ENCODE measurements at regions not wholly inside any gene's neighbourhood (a gene's known extent, or its start where the extent isn't known, plus 50 kb on each side); places are given as distances from the start of the nearest gene placed in this dataset.

- POLR2A ChIA-PET, result no interaction called here
- no peaks in the 10 kb centered on the region for H3K27me3 ChIP-seq (ENCODE audit: control insufficient read depth in 1 of 2, insufficient read depth in 2 of 2, low read length in 2 of 2)
- peaks cover 0 to 8% of the 10 kb centered on the region in 2 experiments for H3K9me3 ChIP-seq (ENCODE audit: control insufficient read depth in 1 of 2, insufficient read depth in 1 of 2, low read length in 2 of 2)
- Mint-ChIP-seq H3K36me3 (ENCODE audit: low read depth) (no peaks in the 10 kb centered on the region), H3K9me3 (peaks cover 5% of the 10 kb centered on the region), H3K27ac (no peak overlapping the region), H3K4me1 (ENCODE audit: low read depth) (no peaks in the 10 kb centered on the region), H3K4me3 (no peak overlapping the region), H3K27me3 (no peaks in the 10 kb centered on the region)
- no peak for TF ChIP-seq CTCF (IDR thresholded peaks at IDR 0.05)
- no peaks in the 10 kb centered on the region for H3K36me3 ChIP-seq (ENCODE audit: insufficient read depth, low read length)
- no peak overlapping the region for H3K27ac ChIP-seq (ENCODE audit: low read depth in 1 of 2, low read length in 2 of 2)
- no peak for ATAC-seq (ENCODE audit: poor library complexity)
- no peaks in the 10 kb centered on the region for H3K4me1 ChIP-seq (ENCODE audit: insufficient read depth, low read length)
- intact Hi-C loops (cut with DNase I, micrococcal nuclease), result no loop called here
- CTCF ChIA-PET, result no interaction called here
- no peak overlapping the region for H3K4me3 ChIP-seq (ENCODE audit: low read length)
- no peak for DNase-seq
These were observed 260.1 kb upstream of the SPAG17 start for GRCh38 chr1:118445156-118445555.

GRCh38 chr1:118442214-118442613 lies 257.2 kb upstream of the SPAG17 start:
- POLR2A ChIA-PET, result no interaction called here
- Mint-ChIP-seq H3K9me3 (peaks cover 4% of the 10 kb centered on the region), H3K4me1 (ENCODE audit: low read depth) (no peaks in the 10 kb centered on the region), H3K4me3 (no peak overlapping the region), H3K27ac (no peak overlapping the region), H3K27me3 (no peaks in the 10 kb centered on the region), H3K36me3 (ENCODE audit: low read depth) (no peaks in the 10 kb centered on the region)
- no peak overlapping the region for H3K4me3 ChIP-seq (ENCODE audit: low read length)
- no peaks in the 10 kb centered on the region for H3K36me3 ChIP-seq (ENCODE audit: insufficient read depth, low read length)
- no peaks in the 10 kb centered on the region for H3K4me1 ChIP-seq (ENCODE audit: insufficient read depth, low read length)
- CTCF ChIA-PET, result no interaction called here
- no peak for TF ChIP-seq CTCF (IDR thresholded peaks at IDR 0.05)
- peaks cover 0 to 4% of the 10 kb centered on the region in 2 experiments for H3K9me3 ChIP-seq (ENCODE audit: control insufficient read depth in 1 of 2, insufficient read depth in 1 of 2, low read length in 2 of 2)
- H3K27me3 ChIP-seq (ENCODE audit: control insufficient read depth in 1 of 2, insufficient read depth in 2 of 2, low read length in 2 of 2), result no peaks in the 10 kb centered on the region
- no peak overlapping the region for H3K27ac ChIP-seq (ENCODE audit: low read depth in 1 of 2, low read length in 2 of 2)
- intact Hi-C loops (cut with DNase I, micrococcal nuclease), result no loop called here
- no peak for ATAC-seq (ENCODE audit: poor library complexity)
- no peak for DNase-seq

- H3K9me3 Mint-ChIP-seq, result peaks cover 4% of the 10 kb centered on the region
- H3K4me1 Mint-ChIP-seq (ENCODE audit: low read depth), result no peaks in the 10 kb centered on the region
- Histone ChIP-seq H3K4me3 (ENCODE audit: low read length) (no peak overlapping the region), H3K9me3 (ENCODE audit: control insufficient read depth in 1 of 2, insufficient read depth in 1 of 2, low read length in 2 of 2) (peaks cover 0 to 4% of the 10 kb centered on the region in 2 experiments), H3K36me3 (ENCODE audit: insufficient read depth, low read length) (no peaks in the 10 kb centered on the region), H3K27ac (ENCODE audit: low read depth in 1 of 2, low read length in 2 of 2) (no peak overlapping the region), H3K4me1 (ENCODE audit: insufficient read depth, low read length) (no peaks in the 10 kb centered on the region), H3K27me3 (ENCODE audit: control insufficient read depth in 1 of 2, insufficient read depth in 2 of 2, low read length in 2 of 2) (no peaks in the 10 kb centered on the region)
- no peak overlapping the region for H3K27ac Mint-ChIP-seq
- ChIA-PET POLR2A (no interaction called here), CTCF (no interaction called here)
- no peak for ATAC-seq (ENCODE audit: poor library complexity)
- H3K36me3 Mint-ChIP-seq (ENCODE audit: low read depth), result no peaks in the 10 kb centered on the region
- no peak overlapping the region for H3K4me3 Mint-ChIP-seq
- intact Hi-C loops (cut with DNase I, micrococcal nuclease), result no loop called here
- no peak for DNase-seq
- TF ChIP-seq CTCF (IDR thresholded peaks at IDR 0.05), result no peak
- no peaks in the 10 kb centered on the region for H3K27me3 Mint-ChIP-seq
These were observed 252.6 kb upstream of the SPAG17 start for GRCh38 chr1:118437664-118438063.
